H9 (cell line): ENCODE measurements at regions not wholly inside any gene's neighbourhood (a gene's known extent, or its start where the extent isn't known, plus 50 kb on each side); places are given as distances from the start of the nearest gene placed in this dataset.

Source experiments
- DNase-seq: peaks from one replicate; pipeline ENCODE4 v3.0.0-alpha.2; 2017
- H2AFZ ChIP-seq: one replicate; pipeline ENCODE4 v1.6.1; 2013; ENCODE audit warnings: mild to moderate bottlenecking, low read length, control low read depth, moderate library complexity
- H2AK5ac ChIP-seq: 2 replicates; pipeline ENCODE4 v1.6.1; 2013; ENCODE audit warnings: low read length, control low read depth, mixed read lengths; ENCODE audit not compliant: insufficient read length
- H2BK120ac ChIP-seq: one replicate; pipeline ENCODE4 v1.6.1; 2013; ENCODE audit warnings: low read depth, mild to moderate bottlenecking, low read length, control low read depth, inconsistent platforms; ENCODE audit not compliant: poor library complexity, severe bottlenecking
- H2BK12ac ChIP-seq: 2 replicates; pipeline ENCODE4 v1.6.1; 2013; ENCODE audit warnings: low read length, control low read depth, mixed read lengths, low read depth; ENCODE audit not compliant: insufficient read length
- H2BK15ac ChIP-seq: 2 replicates; pipeline ENCODE4 v1.6.1; 2013; ENCODE audit warnings: low read depth, low read length, control low read depth
- H2BK20ac ChIP-seq: one replicate; pipeline ENCODE4 v1.6.1; 2013; ENCODE audit warnings: low read depth, mild to moderate bottlenecking, low read length, control low read depth, inconsistent platforms; ENCODE audit not compliant: poor library complexity, severe bottlenecking
- H2BK5ac ChIP-seq: 2 replicates; pipeline ENCODE4 v1.6.1; 2013; ENCODE audit warnings: low read length, control low read depth, mixed read lengths; ENCODE audit not compliant: insufficient read length
- H3K14ac ChIP-seq: 2 replicates; pipeline ENCODE4 v1.6.1; 2013; ENCODE audit warnings: low read length, control low read depth; ENCODE audit not compliant: insufficient read depth
- H3K18ac ChIP-seq: 2 replicates; pipeline ENCODE4 v1.6.1; 2013; ENCODE audit warnings: low read depth, mild to moderate bottlenecking, mixed read lengths, low read length, control low read depth; ENCODE audit not compliant: insufficient read length
- H3K23ac ChIP-seq: 2 replicates; pipeline ENCODE4 v1.6.1; 2013; ENCODE audit warnings: low read length, control low read depth, mixed read lengths, low read depth; ENCODE audit not compliant: insufficient read length
- H3K23me2 ChIP-seq: 2 replicates; pipeline ENCODE4 v1.6.1; 2013; ENCODE audit warnings: low read depth, mild to moderate bottlenecking, mixed read lengths, low read length, control low read depth; ENCODE audit not compliant: insufficient read length, poor library complexity, severe bottlenecking
- H3K27ac ChIP-seq: 2 replicates; pipeline ENCODE4 v1.5.1; 2013; ENCODE audit warnings: low read length, control low read depth, mixed read lengths, low read depth; ENCODE audit not compliant: insufficient read length
- H3K27me3 ChIP-seq: 2 replicates; pipeline ENCODE4 v1.6.1; 2013; ENCODE audit warnings: low read length, control low read depth, inconsistent platforms; ENCODE audit not compliant: insufficient read depth
- H3K4ac ChIP-seq: 2 replicates; pipeline ENCODE4 v1.6.1; 2013; ENCODE audit warnings: low read depth, mild to moderate bottlenecking, control low read depth, inconsistent platforms, low read length, moderate library complexity
- H3K4me1 ChIP-seq: 2 replicates; pipeline ENCODE4 v1.6.1; 2013; ENCODE audit warnings: low read length, control low read depth, inconsistent platforms; ENCODE audit not compliant: insufficient read depth
- H3K4me2 ChIP-seq: 2 replicates; pipeline ENCODE4 v1.6.1; 2013; ENCODE audit warnings: low read length, control low read depth, mixed read lengths; ENCODE audit not compliant: insufficient read length, insufficient read depth
- H3K56ac ChIP-seq: 2 replicates; pipeline ENCODE4 v1.6.1; 2013; ENCODE audit warnings: low read depth, mild to moderate bottlenecking, mixed read lengths, low read length, control low read depth; ENCODE audit not compliant: insufficient read length
- H3K79me1 ChIP-seq: 2 replicates; pipeline ENCODE4 v1.6.1; 2013; ENCODE audit warnings: low read depth, mild to moderate bottlenecking, moderate library complexity, low read length, control low read depth, inconsistent platforms; ENCODE audit not compliant: insufficient read depth, poor library complexity, severe bottlenecking
- H3K79me2 ChIP-seq: 2 replicates; pipeline ENCODE4 v1.6.1; 2013; ENCODE audit warnings: low read length, control low read depth, inconsistent platforms; ENCODE audit not compliant: insufficient read depth
- H3K9ac ChIP-seq: 2 replicates; pipeline ENCODE4 v1.6.1; 2013; ENCODE audit warnings: low read length, control low read depth, mixed read lengths; ENCODE audit not compliant: insufficient read length; ENCODE audit errors: extremely low read depth
- H3K9me3 ChIP-seq: one replicate; pipeline ENCODE4 v1.6.1; 2013; ENCODE audit warnings: low read depth, low read length, inconsistent platforms; ENCODE audit not compliant: control insufficient read depth
- H3T11ph ChIP-seq: one replicate; pipeline ENCODE4 v1.6.1; 2013; ENCODE audit warnings: mild to moderate bottlenecking, low read length, control low read depth, inconsistent platforms
- H4K20me1 ChIP-seq: one replicate; pipeline ENCODE4 v1.6.1; 2013; ENCODE audit not compliant: control insufficient read depth, insufficient read length, insufficient read depth
- H4K5ac ChIP-seq: 2 replicates; pipeline ENCODE4 v1.6.1; 2013; ENCODE audit warnings: low read depth, mild to moderate bottlenecking, mixed read lengths, low read length, control low read depth; ENCODE audit not compliant: insufficient read length
- H4K8ac ChIP-seq: replicated peaks from 2 replicates; pipeline ENCODE4 v1.6.1; 2013; ENCODE audit warnings: low read length, control low read depth, mixed read lengths, low read depth; ENCODE audit not compliant: insufficient read length
- H4K91ac ChIP-seq: 2 replicates; pipeline ENCODE4 v1.6.1; 2013; ENCODE audit warnings: low read depth, mild to moderate bottlenecking, moderate library complexity, mixed read lengths, low read length, control low read depth; ENCODE audit not compliant: insufficient read length
- H3K27ac Mint-ChIP-seq, 3 experiments: 2 replicates in 2 of 3; 3 replicates in 1 of 3; pipeline ENCODE4 v1.8.0; 2020 to 2021; ENCODE audit warnings: mixed read lengths in 3 of 3, mild to moderate bottlenecking in 1 of 3, moderate library complexity in 1 of 3
- H3K27me3 Mint-ChIP-seq: 2 replicates; pipeline ENCODE4 v1.8.0; 2021; ENCODE audit warnings: low read depth, mild to moderate bottlenecking, moderate library complexity, mixed read lengths
- H3K36me3 Mint-ChIP-seq, 3 experiments: 2 replicates in 2 of 3; 3 replicates in 1 of 3; pipeline ENCODE4 v1.8.0; 2020 to 2021; ENCODE audit warnings: low read depth in 3 of 3, mixed read lengths in 3 of 3; ENCODE audit not compliant: insufficient read depth in 1 of 3
- H3K4me1 Mint-ChIP-seq, 2 experiments: 2 replicates each; pipeline ENCODE4 v1.8.0; 2020; ENCODE audit warnings: mixed read lengths in 2 of 2
- H3K4me3 Mint-ChIP-seq, 2 experiments: 2 replicates in 1 of 2; 3 replicates in 1 of 2; pipeline ENCODE4 v1.8.0; 2020 to 2021; ENCODE audit warnings: mild to moderate bottlenecking in 2 of 2, mixed read lengths in 2 of 2, moderate library complexity in 1 of 2
- H3K9me3 Mint-ChIP-seq, 2 experiments: 2 replicates in 1 of 2; 3 replicates in 1 of 2; pipeline ENCODE4 v1.8.0; 2020; ENCODE audit warnings: mild to moderate bottlenecking in 2 of 2, mixed read lengths in 2 of 2, moderate library complexity in 1 of 2
- WGBS: extraction: QIAGEN DNeasy Blood & Tissue Kit; methylation state at CpG from one replicate; pipeline ENCODE4 v1.1.7; 2013; ENCODE audit warnings: missing lambda C conversion rate, low lambda C conversion rate, mixed read lengths; ENCODE audit not compliant: insufficient read length; ENCODE audit errors: extremely low coverage; 5-methylcytosine and 5-hydroxymethylcytosine counted together
- TF ChIP-seq, protein P1 (sequence below): fragments of 200-600 bp; sonication (generic); conservative IDR thresholded peaks from 3 replicates; pipeline ENCODE4 v1.8.0; 2021; ENCODE audit warnings: antibody characterized with exemption, mild to moderate bottlenecking

DNA sequence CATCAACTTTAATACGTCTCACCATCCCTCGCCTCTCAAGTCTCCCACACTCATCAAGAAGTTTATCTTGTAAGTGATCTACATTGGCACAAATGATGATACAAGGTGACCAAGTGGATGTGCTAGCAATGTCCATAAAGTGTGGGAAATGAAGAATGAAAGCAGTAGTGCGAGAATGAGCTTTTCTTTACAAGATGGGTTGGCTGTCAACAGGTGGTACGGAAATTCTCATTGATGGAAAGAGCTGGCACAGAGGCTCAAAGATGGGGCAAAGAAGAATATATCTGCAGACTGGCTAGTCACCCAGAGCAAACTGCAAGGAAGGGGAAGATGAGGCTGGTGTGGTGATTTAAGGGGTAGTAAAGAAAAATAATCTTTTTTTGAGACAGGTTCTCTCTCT, 640.8 kb downstream of the MAT2B start:
- TF ChIP-seq, protein P1, sequence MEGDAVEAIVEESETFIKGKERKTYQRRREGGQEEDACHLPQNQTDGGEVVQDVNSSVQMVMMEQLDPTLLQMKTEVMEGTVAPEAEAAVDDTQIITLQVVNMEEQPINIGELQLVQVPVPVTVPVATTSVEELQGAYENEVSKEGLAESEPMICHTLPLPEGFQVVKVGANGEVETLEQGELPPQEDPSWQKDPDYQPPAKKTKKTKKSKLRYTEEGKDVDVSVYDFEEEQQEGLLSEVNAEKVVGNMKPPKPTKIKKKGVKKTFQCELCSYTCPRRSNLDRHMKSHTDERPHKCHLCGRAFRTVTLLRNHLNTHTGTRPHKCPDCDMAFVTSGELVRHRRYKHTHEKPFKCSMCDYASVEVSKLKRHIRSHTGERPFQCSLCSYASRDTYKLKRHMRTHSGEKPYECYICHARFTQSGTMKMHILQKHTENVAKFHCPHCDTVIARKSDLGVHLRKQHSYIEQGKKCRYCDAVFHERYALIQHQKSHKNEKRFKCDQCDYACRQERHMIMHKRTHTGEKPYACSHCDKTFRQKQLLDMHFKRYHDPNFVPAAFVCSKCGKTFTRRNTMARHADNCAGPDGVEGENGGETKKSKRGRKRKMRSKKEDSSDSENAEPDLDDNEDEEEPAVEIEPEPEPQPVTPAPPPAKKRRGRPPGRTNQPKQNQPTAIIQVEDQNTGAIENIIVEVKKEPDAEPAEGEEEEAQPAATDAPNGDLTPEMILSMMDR: no peak
- Histone ChIP-seq H3K18ac (no peak overlapping the region), H3K4ac (no peak overlapping the region), H3K27ac (no peak overlapping the region), H3K9ac (no peak overlapping the region), H2BK15ac (no peak overlapping the region), H2AFZ (no peak overlapping the region), H3K9me3 (no peaks in the 10 kb centered on the region), H4K91ac (no peak overlapping the region), H3K4me1 (peaks cover 3% of the 10 kb centered on the region; the same call in 1 of the 2 replicates), H3K23ac (no peak overlapping the region), H4K20me1 (no peaks in the 10 kb centered on the region), H2BK120ac (no peak overlapping the region), H2BK12ac (no peak overlapping the region), H3K14ac (no peak overlapping the region), H3K23me2 (no peaks in the 10 kb centered on the region), H3K56ac (no peak overlapping the region), H2AK5ac (no peak overlapping the region), H3T11ph (no peak overlapping the region), H3K79me1 (no peaks in the 10 kb centered on the region), H3K27me3 (no peaks in the 10 kb centered on the region), H2BK20ac (no peak overlapping the region), H3K79me2 (no peaks in the 10 kb centered on the region), H4K8ac (no peak overlapping the region), H2BK5ac (no peak overlapping the region), H4K5ac (no peak overlapping the region), H3K4me2 (no peak overlapping the region)
- no peak overlapping the region for H3K4me3 Mint-ChIP-seq
- H3K36me3 Mint-ChIP-seq: no peaks in the 10 kb centered on the region
- no peak overlapping the region; a peak in 1 of 7 replicates for H3K27ac Mint-ChIP-seq
- no peak for DNase-seq
- WGBS: no CpG with 5 or more reads among the region's 4 CpGs
- no peaks in the 10 kb centered on the region for H3K9me3 Mint-ChIP-seq
- no peaks in the 10 kb centered on the region for H3K27me3 Mint-ChIP-seq
- H3K4me1 Mint-ChIP-seq: peaks cover 23 to 29% of the 10 kb centered on the region in 2 experiments
